ENCODE measurements at regions not wholly inside any gene's neighbourhood (a gene's known extent, or its start where the extent isn't known, plus 50 kb on each side); places are given as distances from the start of the nearest gene placed in this dataset.
A peak's percentile ranks its signal among the peaks of the same experiment; 100 is the strongest.

DNA sequence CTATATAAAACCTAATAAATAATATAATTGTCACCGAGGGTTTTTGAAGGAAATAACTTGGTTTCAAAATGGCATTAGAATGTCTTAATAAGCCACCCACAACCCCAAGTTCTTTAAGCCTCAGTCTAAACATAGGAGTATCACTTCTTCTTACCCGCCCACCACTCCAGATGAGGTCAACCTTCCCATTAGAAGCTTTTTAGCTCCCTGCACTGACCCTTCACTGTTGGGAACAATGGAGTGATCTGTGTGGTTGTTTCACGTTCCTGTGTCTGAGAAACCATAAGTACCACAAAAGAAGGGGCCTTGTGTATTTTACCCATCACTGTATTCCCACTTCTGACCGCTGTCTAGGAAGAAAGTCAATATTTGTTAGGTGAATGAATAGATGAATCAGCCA, 326.3 kb upstream of the ZNF521 start:
- no peak overlapping the region for H2AFZ ChIP-seq (ENCODE audit: low read length)
- H3K79me2 ChIP-seq (ENCODE audit: insufficient read depth, low read length), result no peaks in the 10 kb centered on the region
- H3K9me2 ChIP-seq (ENCODE audit: low read depth, low read length), result no peaks in the 10 kb centered on the region
- H3K9ac ChIP-seq (ENCODE audit: low read length), result no peak overlapping the region
- TF ChIP-seq, protein P1, sequence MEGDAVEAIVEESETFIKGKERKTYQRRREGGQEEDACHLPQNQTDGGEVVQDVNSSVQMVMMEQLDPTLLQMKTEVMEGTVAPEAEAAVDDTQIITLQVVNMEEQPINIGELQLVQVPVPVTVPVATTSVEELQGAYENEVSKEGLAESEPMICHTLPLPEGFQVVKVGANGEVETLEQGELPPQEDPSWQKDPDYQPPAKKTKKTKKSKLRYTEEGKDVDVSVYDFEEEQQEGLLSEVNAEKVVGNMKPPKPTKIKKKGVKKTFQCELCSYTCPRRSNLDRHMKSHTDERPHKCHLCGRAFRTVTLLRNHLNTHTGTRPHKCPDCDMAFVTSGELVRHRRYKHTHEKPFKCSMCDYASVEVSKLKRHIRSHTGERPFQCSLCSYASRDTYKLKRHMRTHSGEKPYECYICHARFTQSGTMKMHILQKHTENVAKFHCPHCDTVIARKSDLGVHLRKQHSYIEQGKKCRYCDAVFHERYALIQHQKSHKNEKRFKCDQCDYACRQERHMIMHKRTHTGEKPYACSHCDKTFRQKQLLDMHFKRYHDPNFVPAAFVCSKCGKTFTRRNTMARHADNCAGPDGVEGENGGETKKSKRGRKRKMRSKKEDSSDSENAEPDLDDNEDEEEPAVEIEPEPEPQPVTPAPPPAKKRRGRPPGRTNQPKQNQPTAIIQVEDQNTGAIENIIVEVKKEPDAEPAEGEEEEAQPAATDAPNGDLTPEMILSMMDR (IDR thresholded peaks at IDR 0.05; ENCODE audit: low read length), result no peak
- no peak for TF ChIP-seq EZH2 (IDR thresholded peaks at IDR 0.05; ENCODE audit: borderline replicate concordance, low read length)
- no peaks in the 10 kb centered on the region for H3F3A ChIP-seq (ENCODE audit: insufficient read depth, low read length)
- H4K20me1 ChIP-seq (ENCODE audit: insufficient read depth, low read length), result no peaks in the 10 kb centered on the region
- H3K27ac ChIP-seq (ENCODE audit: low read depth, low read length, poor library complexity, severe bottlenecking), result no peak overlapping the region
- no peak overlapping the region for H3K4me2 ChIP-seq (ENCODE audit: low read length)
- H3K4me3 ChIP-seq (ENCODE audit: low read depth, low read length, poor library complexity, severe bottlenecking), result no peak overlapping the region
- no peaks in the 10 kb centered on the region for H3K4me1 ChIP-seq (ENCODE audit: insufficient read depth, low read length, severe bottlenecking)
- H3K36me3 ChIP-seq (ENCODE audit: insufficient read depth, low read length), result no peaks in the 10 kb centered on the region
- no peaks in the 10 kb centered on the region for H3K9me3 ChIP-seq (ENCODE audit: low read length)
- H3K27me3 ChIP-seq (ENCODE audit: insufficient read depth, low read length), result no peaks in the 10 kb centered on the region

DNA sequence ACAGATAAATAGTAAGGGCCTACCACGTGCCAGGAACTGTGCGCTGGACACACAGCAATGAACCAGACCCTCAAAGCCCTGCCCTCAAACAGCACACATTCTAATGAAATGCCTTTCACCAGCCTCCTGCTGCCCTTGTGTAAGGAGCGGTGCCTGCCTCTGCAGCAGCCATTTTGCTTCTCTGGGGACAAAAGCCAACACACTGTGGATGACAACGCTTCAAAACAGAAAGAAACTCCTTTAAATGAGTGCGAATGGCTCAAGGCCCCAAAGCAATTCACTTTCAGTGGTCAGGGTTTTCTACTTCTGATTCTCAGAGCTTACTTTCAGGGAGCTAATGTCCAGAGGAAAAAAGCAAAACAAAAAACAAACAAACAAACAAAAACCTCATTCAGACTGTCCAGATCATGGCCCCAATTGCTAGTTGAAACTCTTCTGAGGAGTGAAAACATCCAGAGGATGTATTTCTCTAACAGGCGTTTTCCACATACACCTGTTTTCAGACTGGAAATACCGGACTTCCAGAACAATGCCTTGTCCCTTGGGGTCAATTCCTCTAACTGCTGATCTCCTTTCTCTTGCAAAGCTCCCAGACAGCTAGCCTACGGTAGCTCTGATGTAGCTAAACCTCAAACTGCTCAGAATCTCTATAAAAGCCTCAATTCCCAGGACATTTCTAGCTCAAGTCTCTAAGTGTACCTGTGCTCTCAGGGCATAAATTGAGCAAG, 323.3 kb upstream of the ZNF521 start:
- no peaks in the 10 kb centered on the region for H3K27me3 ChIP-seq (ENCODE audit: insufficient read depth, low read length)
- H4K20me1 ChIP-seq (ENCODE audit: insufficient read depth, low read length), result no peaks in the 10 kb centered on the region
- H3K36me3 ChIP-seq (ENCODE audit: insufficient read depth, low read length), result no peaks in the 10 kb centered on the region
- H3K79me2 ChIP-seq (ENCODE audit: insufficient read depth, low read length), result no peaks in the 10 kb centered on the region
- H3K4me3 ChIP-seq (ENCODE audit: low read depth, low read length, poor library complexity, severe bottlenecking), result no peak overlapping the region
- H3F3A ChIP-seq (ENCODE audit: insufficient read depth, low read length), result no peaks in the 10 kb centered on the region
- H3K27ac ChIP-seq (ENCODE audit: low read depth, low read length, poor library complexity, severe bottlenecking), result no peak overlapping the region
- H3K4me1 ChIP-seq (ENCODE audit: insufficient read depth, low read length, severe bottlenecking), result no peaks in the 10 kb centered on the region
- no peaks in the 10 kb centered on the region for H3K9me3 ChIP-seq (ENCODE audit: low read length)
- no peaks in the 10 kb centered on the region for H3K9me2 ChIP-seq (ENCODE audit: low read depth, low read length)
- H2AFZ ChIP-seq (ENCODE audit: low read length), result 0 out of 2 replicates have a peak overlapping the region, but pooled peaks have one; percentile 50
- TF ChIP-seq EZH2 (IDR thresholded peaks at IDR 0.05; ENCODE audit: borderline replicate concordance, low read length), result no peak
- TF ChIP-seq, protein P1 (IDR thresholded peaks at IDR 0.05; ENCODE audit: low read length), result no peak
- no peak overlapping the region for H3K9ac ChIP-seq (ENCODE audit: low read length)
- no peak overlapping the region for H3K4me2 ChIP-seq (ENCODE audit: low read length)

DNA sequence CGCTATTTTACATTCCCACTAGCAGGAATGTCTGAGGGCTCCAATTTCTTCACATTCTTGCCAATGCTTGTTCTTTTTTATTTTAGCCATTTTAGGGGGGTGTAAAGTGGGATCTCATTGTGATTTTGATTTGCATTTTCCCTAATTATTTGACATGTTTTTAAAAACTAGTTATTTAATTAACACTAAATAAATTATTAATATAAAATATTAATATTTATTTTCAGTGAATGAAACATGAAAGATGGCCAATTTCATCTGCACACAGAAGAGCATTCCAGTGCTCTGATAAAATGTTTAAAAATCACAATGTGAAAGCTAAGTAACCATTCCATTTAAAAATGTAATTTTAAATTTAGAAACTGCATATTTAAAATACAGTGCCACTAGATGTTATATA, 322.2 kb upstream of the ZNF521 start:
- Histone ChIP-seq H2AFZ (ENCODE audit: low read length) (no peak overlapping the region; the same call in 1 of the 2 replicates), H3K27ac (ENCODE audit: low read depth, low read length, poor library complexity, severe bottlenecking) (no peak overlapping the region), H3K9me3 (ENCODE audit: low read length) (no peaks in the 10 kb centered on the region), H3K9ac (ENCODE audit: low read length) (no peak overlapping the region), H3K4me1 (ENCODE audit: insufficient read depth, low read length, severe bottlenecking) (peaks cover 4% of the 10 kb centered on the region), H3K36me3 (ENCODE audit: insufficient read depth, low read length) (no peaks in the 10 kb centered on the region), H3K4me2 (ENCODE audit: low read length) (no peak overlapping the region), H3K27me3 (ENCODE audit: insufficient read depth, low read length) (no peaks in the 10 kb centered on the region), H3K4me3 (ENCODE audit: low read depth, low read length, poor library complexity, severe bottlenecking) (no peak overlapping the region), H3F3A (ENCODE audit: insufficient read depth, low read length) (no peaks in the 10 kb centered on the region), H4K20me1 (ENCODE audit: insufficient read depth, low read length) (no peaks in the 10 kb centered on the region), H3K79me2 (ENCODE audit: insufficient read depth, low read length) (no peaks in the 10 kb centered on the region), H3K9me2 (ENCODE audit: low read depth, low read length) (no peaks in the 10 kb centered on the region)
- TF ChIP-seq, protein P1 (IDR thresholded peaks at IDR 0.05; ENCODE audit: low read length), result no peak
- no peak for TF ChIP-seq EZH2 (IDR thresholded peaks at IDR 0.05; ENCODE audit: borderline replicate concordance, low read length)

Measured in OCI-LY1 (cell line).